Left lung (tissue), 4 donors: ENCODE measurements at regions not wholly inside any gene's neighbourhood (a gene's known extent, or its start where the extent isn't known, plus 50 kb on each side); places are given as distances from the start of the nearest gene placed in this dataset.

Experiments used
- ATAC-seq: fragments of 200-7000 bp; cut with Tn5 transposase; one replicate; pipeline ENCODE4 v1.9.1; 2020; ENCODE audit warnings: moderate library complexity
- DNase-seq, 4 donors: peaks; one replicate each; pipeline ENCODE4 v3.0.0-alpha.2; 2013 to 2020
- H3K27ac ChIP-seq, 2 donors: fragments of 200-600 bp; sonication (generic) in 1 of 2; one replicate each; pipeline versions ENCODE4 v1.5.0 to v1.8.0; 2020 to 2021
- H3K27me3 ChIP-seq, 2 donors: fragments of 200-600 bp; sonication (generic) in 1 of 2; one replicate each; pipeline versions ENCODE4 v1.5.0 to v1.8.0; 2020 to 2021
- H3K36me3 ChIP-seq, 2 donors: fragments of 200-600 bp; sonication (generic) in 1 of 2; one replicate each; pipeline versions ENCODE4 v1.5.0 to v1.8.0; 2020 to 2021
- H3K4me1 ChIP-seq, 2 donors: fragments of 200-600 bp; one replicate each; pipeline ENCODE4 v1.8.0; 2021
- H3K4me3 ChIP-seq, 2 donors: fragments of 200-600 bp; sonication (generic) in 1 of 2; one replicate each; pipeline versions ENCODE4 v1.5.0 to v1.8.0; 2020 to 2021; ENCODE audit warnings: mild to moderate bottlenecking in 1 of 2
- H3K9me3 ChIP-seq, 2 donors: fragments of 200-600 bp; sonication (generic) in 1 of 2; one replicate each; pipeline versions ENCODE4 v1.5.0 to v1.8.0; 2020 to 2021
- intact Hi-C, 2 donors: fragments of 100-400 bp; cut with DNase I; formaldehyde crosslinking; loops; one replicate each; pipeline versions ENCODE4 v1.11.2 to v1.14.2; 2022
- TF ChIP-seq, protein P1 (sequence below), 2 donors: fragments of 200-600 bp; sonication (generic) in 1 of 2; IDR thresholded peaks; one replicate each; pipeline versions ENCODE4 v1.5.0 to v1.8.0; 2021; ENCODE audit warnings: antibody characterized with exemption in 2 of 2
- donor health status: DM: no; HTN: yes; CAD: no.
- donor health status: DM: no; HTN: no; CAD: no.

GRCh38 chr15:62450061-62450460 lies 285.0 kb upstream of the C2CD4B start:
- H3K4me1 ChIP-seq, result peaks cover 0 to 3% of the 10 kb centered on the region in 2 donors
- TF ChIP-seq, protein P1, sequence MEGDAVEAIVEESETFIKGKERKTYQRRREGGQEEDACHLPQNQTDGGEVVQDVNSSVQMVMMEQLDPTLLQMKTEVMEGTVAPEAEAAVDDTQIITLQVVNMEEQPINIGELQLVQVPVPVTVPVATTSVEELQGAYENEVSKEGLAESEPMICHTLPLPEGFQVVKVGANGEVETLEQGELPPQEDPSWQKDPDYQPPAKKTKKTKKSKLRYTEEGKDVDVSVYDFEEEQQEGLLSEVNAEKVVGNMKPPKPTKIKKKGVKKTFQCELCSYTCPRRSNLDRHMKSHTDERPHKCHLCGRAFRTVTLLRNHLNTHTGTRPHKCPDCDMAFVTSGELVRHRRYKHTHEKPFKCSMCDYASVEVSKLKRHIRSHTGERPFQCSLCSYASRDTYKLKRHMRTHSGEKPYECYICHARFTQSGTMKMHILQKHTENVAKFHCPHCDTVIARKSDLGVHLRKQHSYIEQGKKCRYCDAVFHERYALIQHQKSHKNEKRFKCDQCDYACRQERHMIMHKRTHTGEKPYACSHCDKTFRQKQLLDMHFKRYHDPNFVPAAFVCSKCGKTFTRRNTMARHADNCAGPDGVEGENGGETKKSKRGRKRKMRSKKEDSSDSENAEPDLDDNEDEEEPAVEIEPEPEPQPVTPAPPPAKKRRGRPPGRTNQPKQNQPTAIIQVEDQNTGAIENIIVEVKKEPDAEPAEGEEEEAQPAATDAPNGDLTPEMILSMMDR (IDR thresholded peaks at IDR 0.05), result no peak
- H3K27me3 ChIP-seq, result no peaks in the 10 kb centered on the region
- H3K36me3 ChIP-seq, result no peaks in the 10 kb centered on the region
- H3K4me3 ChIP-seq, result no peak overlapping the region
- intact Hi-C loops, result no loop called here
- DNase-seq (no peak), ATAC-seq (no peak)
- H3K27ac ChIP-seq, result no peak overlapping the region
- H3K9me3 ChIP-seq, result no peaks in the 10 kb centered on the region

- no peak overlapping the region for H3K27ac ChIP-seq
- TF ChIP-seq, protein P1 (IDR thresholded peaks at IDR 0.05), result no peak
- H3K4me3 ChIP-seq, result no peak overlapping the region
- DNase-seq (no peak), ATAC-seq (no peak)
- H3K36me3 ChIP-seq, result no peaks in the 10 kb centered on the region
- intact Hi-C loops, result no loop called here
- no peaks in the 10 kb centered on the region for H3K9me3 ChIP-seq
- no peaks in the 10 kb centered on the region for H3K27me3 ChIP-seq
- peaks cover 0 to 3% of the 10 kb centered on the region in 2 donors for H3K4me1 ChIP-seq
Observed at GRCh38 chr15:62452026-62452425, 286.9 kb upstream of the C2CD4B start.

GRCh38 chr15:62452667-62453066 lies 287.6 kb upstream of the C2CD4B start:
- Histone ChIP-seq H3K4me1 (peaks cover 0 to 3% of the 10 kb centered on the region in 2 donors), H3K27ac (no peak overlapping the region)
- intact Hi-C loops, result no loop called here

DNA sequence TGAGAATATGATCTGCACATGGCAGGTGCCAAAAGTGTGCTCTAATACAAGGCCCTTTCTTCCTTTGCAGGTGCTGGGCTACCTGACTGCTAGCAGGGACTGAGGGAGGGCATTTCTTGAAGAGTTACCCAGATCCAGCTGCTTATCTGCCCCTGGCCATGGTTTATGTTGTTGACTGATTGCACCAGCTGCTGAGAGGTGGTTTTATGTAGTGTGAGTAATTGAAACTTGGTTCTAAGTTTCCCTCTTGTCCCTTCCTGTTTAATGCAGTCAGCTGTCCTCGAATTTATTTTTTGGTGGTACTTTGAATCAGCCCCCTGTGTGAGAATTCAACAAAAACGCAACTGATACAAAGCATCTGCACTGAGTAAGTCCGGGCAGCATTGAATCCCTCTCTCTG lies 288.3 kb upstream of the C2CD4B start:
- TF ChIP-seq, protein P1 (IDR thresholded peaks at IDR 0.05), result no peak
- Histone ChIP-seq H3K4me1 (no peaks in the 10 kb centered on the region), H3K9me3 (no peaks in the 10 kb centered on the region), H3K27me3 (no peaks in the 10 kb centered on the region), H3K36me3 (no peaks in the 10 kb centered on the region), H3K27ac (peak overlapping the region in 1 of 2 donors; percentile 10), H3K4me3 (no peak overlapping the region)
- no peak for ATAC-seq
- DNase-seq, result no peak
- intact Hi-C loops, result no loop called here

More at GRCh38 chr15:62452667-62453066, 287.6 kb upstream of the C2CD4B start:
- ATAC-seq (no peak), DNase-seq (no peak)
- Histone ChIP-seq H3K36me3 (no peaks in the 10 kb centered on the region), H3K27me3 (no peaks in the 10 kb centered on the region), H3K9me3 (no peaks in the 10 kb centered on the region), H3K4me3 (no peak overlapping the region)
- TF ChIP-seq, protein P1 (IDR thresholded peaks at IDR 0.05), result no peak

- TF ChIP-seq, protein P1 (IDR thresholded peaks at IDR 0.05), result no peak
- Histone ChIP-seq H3K4me3 (no peak overlapping the region), H3K27ac (peak overlapping the region in 1 of 2 donors; percentile 10), H3K27me3 (no peaks in the 10 kb centered on the region), H3K36me3 (no peaks in the 10 kb centered on the region), H3K4me1 (no peaks in the 10 kb centered on the region), H3K9me3 (no peaks in the 10 kb centered on the region)
- no peak for DNase-seq
- ATAC-seq, result no peak
- intact Hi-C loops, result no loop called here
Observed at GRCh38 chr15:62453981-62454380, 288.9 kb upstream of the C2CD4B start.
